GM12878 (cell line): ENCODE measurements at regions not wholly inside any gene's neighbourhood (a gene's known extent, or its start where the extent isn't known, plus 50 kb on each side); places are given as distances from the start of the nearest gene placed in this dataset.

Experiments used
- ATAC-seq: fragments of 200-7000 bp; cut with Tn5 transposase; 3 replicates; pipeline ENCODE4 v1.9.1; 2020; ENCODE audit warnings: mild to moderate bottlenecking, moderate library complexity
- BruUV-seq: library from RNA; stranded (reverse); fragments of 400-500 nt; replicated peaks from 2 replicates; lab custom pipeline; 2021; lab: Mats Ljungman, UMichigan
- CTCF ChIA-PET: fragments of 300-600 bp; sonication (Branson Sonifier 250); formaldehyde crosslinking; extraction: SDS; loops from one replicate; lab custom pipeline; 2021; ENCODE audit warnings: inconsistent platforms; lab: Yijun Ruan, JAX
- POLR2A ChIA-PET: fragments of 350-600 bp; formaldehyde crosslinking; extraction: SDS; loops from one replicate; lab custom pipeline; 2021; ENCODE audit warnings: inconsistent platforms; lab: Charles Lee
- RAD21 ChIA-PET: fragments of 300-600 bp; sonication (Branson Sonifier 250); formaldehyde crosslinking; loops from one replicate; lab custom pipeline; 2023; ENCODE audit warnings: antibody characterized with exemption; ENCODE audit not compliant: unreplicated experiment; lab: Charles Lee
- SMC1A ChIA-PET: fragments of 300-600 bp; sonication (Branson Sonifier 250); formaldehyde crosslinking; loops from one replicate; lab custom pipeline; 2023; ENCODE audit not compliant: unreplicated experiment, uncharacterized antibody; lab: Charles Lee
- DNase-seq: peaks from one replicate; pipeline ENCODE4 v3.0.0-alpha.2; 2011; ENCODE audit warnings: low read depth, low spot score
- FAIRE-seq: peaks from 3 replicates; lab custom pipeline; 2011; peaks lifted over from hg19 to GRCh38; lab: Jason Lieb, UNC
- H2AFZ ChIP-seq: 2 replicates; pipeline ENCODE4 v1.6.0; 2011; ENCODE audit warnings: low read depth, low read length, control low read depth; ENCODE audit not compliant: control insufficient read depth
- H3K27ac ChIP-seq: 2 replicates; pipeline ENCODE4 v1.5.1; 2011; ENCODE audit warnings: control low read depth; ENCODE audit not compliant: control insufficient read depth, insufficient read depth
- H3K27me3 ChIP-seq, 2 experiments: replicated peaks in 1 of 2; 2 replicates each; pipeline versions ENCODE4 v1.6.0 to v1.6.1; 2011; ENCODE audit warnings: low read length in 1 of 2; ENCODE audit not compliant: control insufficient read depth in 2 of 2, insufficient read depth in 2 of 2
- H3K36me3 ChIP-seq, 2 experiments: 2 replicates each; pipeline ENCODE4 v1.5.1; 2011; ENCODE audit warnings: low read length in 1 of 2; ENCODE audit not compliant: control insufficient read depth in 2 of 2, insufficient read depth in 2 of 2
- H3K4me1 ChIP-seq: 2 replicates; pipeline ENCODE4 v1.6.1; 2011; ENCODE audit warnings: mild to moderate bottlenecking, low read length, moderate library complexity, mixed read lengths; ENCODE audit not compliant: control insufficient read depth, insufficient read depth
- H3K4me2 ChIP-seq: 2 replicates; pipeline ENCODE4 v1.6.0; 2011; ENCODE audit warnings: control low read depth; ENCODE audit not compliant: control insufficient read depth, insufficient read depth
- H3K4me3 ChIP-seq: fragments of 200-600 bp; sonication (generic); 2 replicates; pipeline ENCODE4 v1.5.1; 2016
- H3K79me2 ChIP-seq: 2 replicates; pipeline ENCODE4 v1.6.0; 2011; ENCODE audit warnings: low read length; ENCODE audit not compliant: control insufficient read depth, insufficient read depth
- H3K9ac ChIP-seq: 2 replicates; pipeline ENCODE4 v1.8.0; 2011; ENCODE audit warnings: low read length, control low read depth, mixed read lengths; ENCODE audit not compliant: control insufficient read depth, insufficient read depth
- H3K9me3 ChIP-seq: replicated peaks from 3 replicates; pipeline ENCODE4 v1.5.1; 2011; ENCODE audit warnings: mild to moderate bottlenecking, low read length; ENCODE audit not compliant: control insufficient read depth, insufficient read depth
- H4K20me1 ChIP-seq: 2 replicates; pipeline ENCODE4 v1.6.0; 2011; ENCODE audit not compliant: control insufficient read depth, insufficient read depth
- ATF2 ChIP-seq: IDR thresholded peaks from 2 replicates; pipeline ENCODE4 v1.6.1; 2012; ENCODE audit warnings: low read length, inconsistent platforms
- ATF7 ChIP-seq: fragments of 450-650 bp; IDR thresholded peaks from 2 replicates; pipeline ENCODE4 v1.6.1; 2016; ENCODE audit warnings: low read depth, mild to moderate bottlenecking
- CHD2 ChIP-seq: IDR thresholded peaks from 2 replicates; pipeline ENCODE4 v1.6.1; 2011; ENCODE audit warnings: low read depth, low read length, improper control_type of control experiment, borderline replicate concordance
- CHD4 ChIP-seq: fragments of 200-600 bp; sonication (generic); IDR thresholded peaks from 2 replicates; pipeline ENCODE4 v1.6.1; 2016; ENCODE audit warnings: mild to moderate bottlenecking
- ETV6 ChIP-seq, 2 experiments: fragments of 450-650 bp in 1 of 2; IDR thresholded peaks in 1 of 2; conservative IDR thresholded peaks in 1 of 2; 2 replicates each; pipeline ENCODE4 v1.6.1; 2014; ENCODE audit warnings: antibody characterized with exemption in 1 of 2, borderline replicate concordance in 1 of 2, low read depth in 1 of 2, mild to moderate bottlenecking in 1 of 2, moderate library complexity in 1 of 2
- GABPA ChIP-seq: IDR thresholded peaks from 2 replicates; pipeline ENCODE4 v1.6.1; 2014; ENCODE audit warnings: antibody characterized with exemption, low read depth, mild to moderate bottlenecking, inconsistent platforms
- HDAC6 ChIP-seq: fragments of 200-600 bp; sonication (generic); IDR thresholded peaks from one replicate; pipeline ENCODE4 v1.8.0; 2017; ENCODE audit warnings: antibody characterized with exemption; ENCODE audit not compliant: unreplicated experiment
- HSF1 ChIP-seq: fragments of 150-350 bp; IDR thresholded peaks from 2 replicates; pipeline ENCODE4 v1.6.1; 2014; ENCODE audit warnings: mild to moderate bottlenecking, low read depth, low read length
- JUNB ChIP-seq: IDR thresholded peaks from 2 replicates; pipeline ENCODE4 v1.6.1; 2016; ENCODE audit warnings: antibody characterized with exemption, mild to moderate bottlenecking
- KLF5 ChIP-seq: fragments of 450-650 bp; IDR thresholded peaks from 2 replicates; pipeline ENCODE4 v1.6.1; 2014; ENCODE audit warnings: mild to moderate bottlenecking; ENCODE audit not compliant: partially characterized antibody
- MXI1 ChIP-seq: fragments of 150-350 bp; IDR thresholded peaks from 2 replicates; pipeline ENCODE4 v1.6.1; 2011; ENCODE audit warnings: low read depth, mild to moderate bottlenecking, inconsistent platforms, low read length, improper control_type of control experiment
- NR2C2 ChIP-seq: IDR thresholded peaks from 2 replicates; pipeline ENCODE4 v1.6.1; 2011; ENCODE audit warnings: borderline replicate concordance, low read depth; ENCODE audit not compliant: control insufficient read depth, insufficient read length
- PAX8 ChIP-seq: fragments of 450-650 bp; IDR thresholded peaks from 2 replicates; pipeline ENCODE4 v1.6.1; 2017; ENCODE audit warnings: mild to moderate bottlenecking, moderate library complexity
- RUNX3 ChIP-seq: IDR thresholded peaks from 2 replicates; pipeline ENCODE4 v1.6.1; 2012; ENCODE audit warnings: low read length, inconsistent platforms
- SREBF1 ChIP-seq: IDR thresholded peaks from 2 replicates; pipeline ENCODE4 v1.6.1; 2012; ENCODE audit warnings: mild to moderate bottlenecking, low read length
- STAT3 ChIP-seq: IDR thresholded peaks from 2 replicates; pipeline ENCODE4 v1.6.1; 2011; ENCODE audit warnings: low read depth, low read length, improper control_type of control experiment
- ZNF24 ChIP-seq: fragments of 450-650 bp; IDR thresholded peaks from 2 replicates; pipeline ENCODE4 v1.6.1; 2017; ENCODE audit warnings: antibody characterized with exemption, mild to moderate bottlenecking
- ZNF274 ChIP-seq: IDR thresholded peaks from one replicate; pipeline ENCODE4 v1.8.0; 2011; ENCODE audit not compliant: insufficient read length, insufficient read depth
- ZNF592 ChIP-seq: fragments of 450-650 bp; IDR thresholded peaks from 2 replicates; pipeline ENCODE4 v1.6.1; 2017; ENCODE audit warnings: mild to moderate bottlenecking, moderate library complexity
- WGBS: methylation state at CpG from one replicate; pipeline ENCODE4 v1.1.6; 2016; ENCODE audit warnings: low lambda C conversion rate; ENCODE audit not compliant: insufficient replicate concordance, insufficient coverage; ENCODE audit errors: missing lambda C conversion rate; 5-methylcytosine and 5-hydroxymethylcytosine counted together
- in situ Hi-C: fragments of 300-500 bp; cut with MboI; formaldehyde crosslinking; loops from 9 replicates; pipeline ENCODE4 v1.14.3; 2018; ENCODE audit warnings: mixed read lengths
- intact Hi-C: fragments of 100-400 bp; cut with micrococcal nuclease; formaldehyde crosslinking; loops from one replicate; pipeline ENCODE4 v1.14.2; 2022; ENCODE audit not compliant: unreplicated experiment

GRCh38 chr6:157770946-157771345 lies 52.1 kb upstream of the SNX9 start:
- intact Hi-C loops: no loop called here
- ATAC-seq (no peak), DNase-seq (no peak), FAIRE-seq (no peak)
- no TSS peak for BruUV-seq
- ChIA-PET SMC1A (interaction anchor here (0.9 to 2.7 kb wide), 4 partner anchors 11 to 102 kb away, joined by 3 to 10 read pairs (median 4); no protein-coding TSS in a partner anchor), RAD21 (interaction anchor here (0.9 to 1.5 kb wide), 3 partner anchors 30 to 302 kb away, joined by 3 to 6 read pairs (median 5); no protein-coding TSS in a partner anchor), POLR2A (no interaction called here), CTCF (interaction anchor here (0.7 to 1.7 kb wide), 4 partner anchors 16 to 256 kb away, joined by 3 to 12 read pairs (median 4); no protein-coding TSS in a partner anchor)
- no peaks in the 10 kb centered on the region for H4K20me1 ChIP-seq
- TF ChIP-seq PAX8 (no peak), RUNX3 (no peak), CHD2 (no peak), SREBF1 (no peak), JUNB (no peak), ZNF24 (no peak), ZNF592 (no peak), MXI1 (no peak), ETV6 (conservative IDR thresholded peaks at IDR 0.05 in 1 of 2, IDR thresholded peaks at IDR 0.05 in 1 of 2; ENCODE audit: borderline replicate concordance in 1 of 2, low read depth in 1 of 2) (no peak), HSF1 (no peak), GABPA (no peak), ATF7 (no peak), KLF5 (no peak), STAT3 (no peak), ZNF274 (no peak), CHD4 (no peak), ATF2 (no peak), NR2C2 (no peak), HDAC6 (no peak)
- no peaks in the 10 kb centered on the region for H3K36me3 ChIP-seq
- in situ Hi-C loops: no loop called here
- H3K79me2 ChIP-seq: no peaks in the 10 kb centered on the region
- H3K27ac ChIP-seq: no peak overlapping the region
- H2AFZ ChIP-seq: no peak overlapping the region
- no peak overlapping the region for H3K4me3 ChIP-seq
- 25% methylated on average over 1 of the region's 1 CpG for WGBS
- H3K27me3 ChIP-seq: no peaks in the 10 kb centered on the region; a peak in 1 of 4 replicates
- H3K9ac ChIP-seq: no peak overlapping the region
- H3K4me2 ChIP-seq: no peak overlapping the region
- no peaks in the 10 kb centered on the region; the same call in 2 of the 3 replicates for H3K9me3 ChIP-seq
- H3K4me1 ChIP-seq: peaks cover 22% of the 10 kb centered on the region
